ENCODE measurements at regions not wholly inside any gene's neighbourhood (a gene's known extent, or its start where the extent isn't known, plus 50 kb on each side); places are given as distances from the start of the nearest gene placed in this dataset.

GRCh38 chr13:91020461-91021034, 326.9 kb upstream of the MIR17HG start:
- ATAC-seq (no peak), DNase-seq (no peak)
- no peak overlapping the region for H3K4me3 ChIP-seq
- H3K27me3 ChIP-seq: no peaks in the 10 kb centered on the region
- H3K36me3 ChIP-seq: no peaks in the 10 kb centered on the region
- no peak overlapping the region for H3K27ac ChIP-seq
- TF ChIP-seq, protein P1, sequence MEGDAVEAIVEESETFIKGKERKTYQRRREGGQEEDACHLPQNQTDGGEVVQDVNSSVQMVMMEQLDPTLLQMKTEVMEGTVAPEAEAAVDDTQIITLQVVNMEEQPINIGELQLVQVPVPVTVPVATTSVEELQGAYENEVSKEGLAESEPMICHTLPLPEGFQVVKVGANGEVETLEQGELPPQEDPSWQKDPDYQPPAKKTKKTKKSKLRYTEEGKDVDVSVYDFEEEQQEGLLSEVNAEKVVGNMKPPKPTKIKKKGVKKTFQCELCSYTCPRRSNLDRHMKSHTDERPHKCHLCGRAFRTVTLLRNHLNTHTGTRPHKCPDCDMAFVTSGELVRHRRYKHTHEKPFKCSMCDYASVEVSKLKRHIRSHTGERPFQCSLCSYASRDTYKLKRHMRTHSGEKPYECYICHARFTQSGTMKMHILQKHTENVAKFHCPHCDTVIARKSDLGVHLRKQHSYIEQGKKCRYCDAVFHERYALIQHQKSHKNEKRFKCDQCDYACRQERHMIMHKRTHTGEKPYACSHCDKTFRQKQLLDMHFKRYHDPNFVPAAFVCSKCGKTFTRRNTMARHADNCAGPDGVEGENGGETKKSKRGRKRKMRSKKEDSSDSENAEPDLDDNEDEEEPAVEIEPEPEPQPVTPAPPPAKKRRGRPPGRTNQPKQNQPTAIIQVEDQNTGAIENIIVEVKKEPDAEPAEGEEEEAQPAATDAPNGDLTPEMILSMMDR (IDR thresholded peaks at IDR 0.05): no peak
- TF ChIP-seq POLR2A (IDR thresholded peaks at IDR 0.05): no peak
- H3K9me3 ChIP-seq: no peaks in the 10 kb centered on the region
- H3K4me1 ChIP-seq: no peaks in the 10 kb centered on the region
- intact Hi-C loops (cut with DNase I): no loop called here

DNA sequence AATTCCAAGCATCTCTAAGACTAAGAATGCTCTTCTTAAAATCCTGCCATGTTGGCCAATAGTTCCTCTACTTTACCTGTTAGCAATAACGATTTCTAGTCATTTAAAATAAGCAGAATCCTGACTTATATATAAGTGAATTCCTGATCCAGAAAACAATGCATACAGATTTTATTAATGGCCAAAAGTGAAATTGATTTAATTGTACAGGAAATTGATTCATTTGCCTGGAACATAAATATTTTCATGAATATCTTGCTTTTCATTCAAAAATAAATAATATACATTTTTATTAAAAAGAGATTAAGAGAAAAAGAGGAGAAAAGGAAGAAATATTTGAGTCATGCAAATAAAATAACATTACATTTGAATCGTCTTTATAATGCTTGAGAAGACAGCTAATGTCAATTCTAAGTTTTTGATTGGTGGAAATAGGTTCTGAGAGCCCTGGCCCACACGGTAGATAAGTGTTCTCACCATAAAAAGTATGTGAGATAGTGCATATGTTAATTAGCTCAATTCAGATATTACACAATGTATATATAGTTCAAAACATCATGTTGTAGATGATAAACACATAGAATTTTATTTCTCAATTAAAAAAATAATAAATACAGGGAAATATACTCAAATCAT, 323.2 kb upstream of the MIR17HG start:
- no peak for ATAC-seq
- Histone ChIP-seq H3K36me3 (no peaks in the 10 kb centered on the region), H3K27ac (no peak overlapping the region), H3K27me3 (no peaks in the 10 kb centered on the region), H3K9me3 (no peaks in the 10 kb centered on the region), H3K4me1 (no peaks in the 10 kb centered on the region), H3K4me3 (no peak overlapping the region)
- TF ChIP-seq, protein P1 (IDR thresholded peaks at IDR 0.05): no peak
- TF ChIP-seq POLR2A (IDR thresholded peaks at IDR 0.05): no peak
- intact Hi-C loops (cut with DNase I): no loop called here
- DNase-seq: no peak
- 35% methylated on average over 3 of the region's 3 CpGs for WGBS (ENCODE audit: insufficient coverage, low coverage, low lambda C conversion rate, missing lambda C conversion rate)

GRCh38 chr13:91025442-91025841, 322.0 kb upstream of the MIR17HG start:
- ATAC-seq (no peak), DNase-seq (no peak)
- no peaks in the 10 kb centered on the region for H3K36me3 ChIP-seq
- intact Hi-C loops (cut with DNase I): no loop called here
- no peak overlapping the region for H3K4me3 ChIP-seq
- TF ChIP-seq, protein P1 (IDR thresholded peaks at IDR 0.05): no peak
- TF ChIP-seq POLR2A (IDR thresholded peaks at IDR 0.05): no peak
- H3K27ac ChIP-seq: no peak overlapping the region
- no peaks in the 10 kb centered on the region for H3K9me3 ChIP-seq
- no peaks in the 10 kb centered on the region for H3K27me3 ChIP-seq
- no peaks in the 10 kb centered on the region for H3K4me1 ChIP-seq

- Histone ChIP-seq H3K27ac (no peak overlapping the region), H3K4me3 (no peak overlapping the region), H3K4me1 (no peaks in the 10 kb centered on the region), H3K9me3 (no peaks in the 10 kb centered on the region), H3K36me3 (no peaks in the 10 kb centered on the region), H3K27me3 (no peaks in the 10 kb centered on the region)
- WGBS (ENCODE audit: insufficient coverage, low coverage, low lambda C conversion rate, missing lambda C conversion rate): 58% methylated on average over 3 of the region's 3 CpGs
- TF ChIP-seq POLR2A (IDR thresholded peaks at IDR 0.05): no peak
- TF ChIP-seq, protein P1 (IDR thresholded peaks at IDR 0.05): no peak
- intact Hi-C loops (cut with DNase I): no loop called here
- ATAC-seq (no peak), DNase-seq (no peak)
These were observed 316.0 kb upstream of the MIR17HG start for GRCh38 chr13:91031508-91031907.

GRCh38 chr13:91032104-91032503, 315.4 kb upstream of the MIR17HG start:
- Histone ChIP-seq H3K27me3 (no peaks in the 10 kb centered on the region), H3K4me1 (no peaks in the 10 kb centered on the region), H3K27ac (no peak overlapping the region), H3K36me3 (no peaks in the 10 kb centered on the region), H3K4me3 (no peak overlapping the region), H3K9me3 (no peaks in the 10 kb centered on the region)
- DNase-seq (no peak), ATAC-seq (no peak)
- TF ChIP-seq, protein P1 (IDR thresholded peaks at IDR 0.05): no peak
- TF ChIP-seq POLR2A (IDR thresholded peaks at IDR 0.05): no peak
- 20% methylated on average over 1 of the region's 1 CpG for WGBS (ENCODE audit: insufficient coverage, low coverage, low lambda C conversion rate, missing lambda C conversion rate)
- intact Hi-C loops (cut with DNase I): no loop called here
